ENCODE measurements at regions not wholly inside any gene's neighbourhood (a gene's known extent, or its start where the extent isn't known, plus 50 kb on each side); places are given as distances from the start of the nearest gene placed in this dataset.

DNA sequence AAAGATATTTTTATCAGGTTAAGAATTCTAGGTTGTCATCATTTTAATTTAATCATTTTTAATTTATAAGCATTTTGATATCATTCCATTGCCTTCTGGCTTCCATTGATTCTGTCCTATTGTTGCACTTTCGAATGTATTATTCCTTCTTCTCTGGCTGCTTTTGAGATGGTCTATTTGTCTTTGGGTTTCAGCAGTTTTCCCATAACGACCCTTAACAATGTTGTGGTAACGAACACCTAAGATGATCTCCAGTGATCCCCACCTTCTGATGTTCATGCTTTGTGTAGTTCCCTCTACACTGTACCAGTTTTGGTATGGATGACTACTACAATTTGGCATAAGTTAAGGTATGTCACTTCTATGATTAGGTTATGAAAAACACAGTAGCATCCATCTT lies 59.9 kb downstream of the MINAR1 start:
- Histone ChIP-seq H3K27me3 (no peaks in the 10 kb centered on the region), H3K36me3 (no peaks in the 10 kb centered on the region), H3K4me1 (ENCODE audit: insufficient read depth) (no peaks in the 10 kb centered on the region), H3K27ac (no peak overlapping the region), H3K4me3 (no peak overlapping the region), H3K9me3 (no peaks in the 10 kb centered on the region)
- TF ChIP-seq POLR2A (IDR thresholded peaks at IDR 0.05): no peak
- TF ChIP-seq CTCF (IDR thresholded peaks at IDR 0.05): no peak
- no peak for TF ChIP-seq EP300 (IDR thresholded peaks at IDR 0.05)
- no peak for DNase-seq
- intact Hi-C loops (cut with DNase I): no loop called here
- 68 to 91% (median 71%) methylated on average over 3 of the region's 3 CpGs for WGBS, 3 donors

- intact Hi-C loops (cut with DNase I): no loop called here
- no peak for DNase-seq
- Histone ChIP-seq H3K4me3 (no peak overlapping the region), H3K27ac (no peak overlapping the region), H3K4me1 (ENCODE audit: insufficient read depth) (no peaks in the 10 kb centered on the region), H3K27me3 (no peaks in the 10 kb centered on the region), H3K36me3 (no peaks in the 10 kb centered on the region), H3K9me3 (no peaks in the 10 kb centered on the region)
- 45 to 53% (median 48%) methylated on average over 7 of the region's 7 CpGs for WGBS, 3 donors
- TF ChIP-seq EP300 (IDR thresholded peaks at IDR 0.05) (no peak), CTCF (IDR thresholded peaks at IDR 0.05) (no peak), POLR2A (IDR thresholded peaks at IDR 0.05) (no peak)
These were observed 62.3 kb downstream of the MINAR1 start for GRCh38 chr15:79494384-79494909.

DNA sequence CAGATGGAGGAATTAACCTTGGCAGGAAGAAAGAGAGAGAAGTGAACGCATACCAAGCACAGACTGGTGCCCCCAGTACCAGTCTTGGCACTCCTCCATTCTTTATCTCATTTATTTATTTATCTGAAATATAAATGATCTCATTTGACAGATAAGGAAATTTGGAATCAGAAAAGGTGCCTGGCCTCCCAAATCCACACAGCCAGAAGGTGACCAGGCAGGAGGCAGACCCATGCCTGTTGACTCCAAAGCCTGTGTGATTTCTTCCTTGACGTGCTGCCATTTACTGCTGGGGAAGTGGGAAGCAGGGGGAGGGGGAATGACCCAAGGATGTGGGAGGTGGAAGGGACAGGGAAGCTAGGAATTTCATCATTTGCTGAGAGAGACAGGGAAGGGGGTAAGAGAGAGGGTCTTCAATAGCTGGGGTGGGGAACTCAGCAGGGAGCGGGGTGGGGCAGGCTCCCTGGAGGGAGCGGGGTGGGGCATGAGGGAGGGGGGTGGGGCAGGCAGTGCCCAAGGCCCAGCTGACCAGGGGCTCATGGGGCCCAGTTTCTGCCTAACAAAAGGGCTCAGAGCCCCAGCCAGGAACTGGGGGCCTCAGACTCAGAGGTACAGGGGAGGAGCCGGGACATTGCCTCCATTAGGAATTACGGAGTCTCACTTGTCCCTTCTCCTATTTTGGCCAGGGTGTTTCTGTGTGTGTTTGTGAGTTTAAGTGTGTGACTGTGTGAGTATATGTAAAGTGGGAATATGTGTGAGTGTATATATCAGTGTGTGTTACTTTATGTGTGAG lies 63.0 kb downstream of the MINAR1 start:
- no peak overlapping the region for H3K4me3 ChIP-seq
- no peaks in the 10 kb centered on the region for H3K9me3 ChIP-seq
- no peak for DNase-seq
- intact Hi-C loops (cut with DNase I): no loop called here
- WGBS, 3 donors: 61 to 69% (median 64%) methylated on average over 6 of the region's 6 CpGs
- H3K27ac ChIP-seq: no peak overlapping the region
- no peaks in the 10 kb centered on the region for H3K4me1 ChIP-seq (ENCODE audit: insufficient read depth)
- no peaks in the 10 kb centered on the region for H3K27me3 ChIP-seq
- no peaks in the 10 kb centered on the region for H3K36me3 ChIP-seq
- TF ChIP-seq CTCF (IDR thresholded peaks at IDR 0.05) (no peak), POLR2A (IDR thresholded peaks at IDR 0.05) (no peak), EP300 (IDR thresholded peaks at IDR 0.05) (no peak)

DNA sequence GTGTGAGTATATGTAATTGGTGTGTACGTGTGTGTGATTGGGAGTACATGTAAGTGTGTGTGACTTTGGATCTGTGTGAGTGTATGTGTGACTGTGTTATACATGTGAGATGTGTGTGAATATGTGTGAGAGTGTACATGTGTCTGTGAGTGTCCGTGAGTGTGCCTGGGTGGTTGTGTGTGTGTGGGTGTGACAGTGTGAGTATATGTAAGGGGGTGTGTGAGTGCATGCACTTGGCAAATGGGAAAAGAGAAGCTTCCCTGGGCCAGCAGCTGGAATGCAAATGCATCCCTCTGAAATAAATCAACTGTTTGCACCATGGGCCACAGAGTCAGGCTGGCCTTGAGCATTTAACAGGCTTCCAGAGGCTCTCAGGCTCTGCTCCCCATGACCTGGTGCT lies 63.6 kb downstream of the MINAR1 start:
- intact Hi-C loops (cut with DNase I): no loop called here
- no peaks in the 10 kb centered on the region for H3K4me1 ChIP-seq (ENCODE audit: insufficient read depth)
- 46 to 85% (median 53%) methylated on average over 2 of the region's 2 CpGs for WGBS, 3 donors
- H3K9me3 ChIP-seq: no peaks in the 10 kb centered on the region
- no peak overlapping the region for H3K4me3 ChIP-seq
- H3K27me3 ChIP-seq: no peaks in the 10 kb centered on the region
- H3K36me3 ChIP-seq: no peaks in the 10 kb centered on the region
- no peak overlapping the region for H3K27ac ChIP-seq
- DNase-seq: no peak
- TF ChIP-seq CTCF (IDR thresholded peaks at IDR 0.05) (no peak), POLR2A (IDR thresholded peaks at IDR 0.05) (no peak), EP300 (IDR thresholded peaks at IDR 0.05) (no peak)
